Inflammatory macrophage (primary cell): ENCODE measurements at regions not wholly inside any gene's neighbourhood (a gene's known extent, or its start where the extent isn't known, plus 50 kb on each side); places are given as distances from the start of the nearest gene placed in this dataset.
A peak's percentile ranks its signal among the peaks of the same experiment; 100 is the strongest.
"Not testable (repeated sequence)": the region's sequence is repeated elsewhere in the genome, so short reads cannot be mapped to it uniquely, and the experiment has no call there.

Experiments used
- DNase-seq, 2 donors: peaks; one replicate each; pipeline ENCODE4 v3.0.0-alpha.2; 2020 to 2022

DNA sequence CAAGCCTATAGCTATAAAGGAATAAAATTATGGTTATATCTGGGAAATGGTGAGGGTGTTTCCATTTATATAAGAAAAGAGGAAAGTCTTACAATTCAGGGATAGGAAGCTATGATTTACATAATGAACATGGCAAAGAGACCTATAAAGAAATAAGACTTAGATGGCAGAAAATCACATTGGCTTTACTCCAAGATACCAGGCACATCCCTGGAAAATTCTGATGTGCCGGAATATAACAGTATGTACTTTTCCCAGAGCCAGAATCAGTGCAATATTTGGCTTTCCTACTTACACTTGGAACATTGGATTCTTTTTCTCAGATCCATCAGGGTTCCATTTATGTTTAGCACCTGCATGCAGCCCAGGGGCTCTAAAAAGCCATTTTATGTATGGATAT, 357.8 kb downstream of the CETN3 start:
- DNase-seq: no peak

DNA sequence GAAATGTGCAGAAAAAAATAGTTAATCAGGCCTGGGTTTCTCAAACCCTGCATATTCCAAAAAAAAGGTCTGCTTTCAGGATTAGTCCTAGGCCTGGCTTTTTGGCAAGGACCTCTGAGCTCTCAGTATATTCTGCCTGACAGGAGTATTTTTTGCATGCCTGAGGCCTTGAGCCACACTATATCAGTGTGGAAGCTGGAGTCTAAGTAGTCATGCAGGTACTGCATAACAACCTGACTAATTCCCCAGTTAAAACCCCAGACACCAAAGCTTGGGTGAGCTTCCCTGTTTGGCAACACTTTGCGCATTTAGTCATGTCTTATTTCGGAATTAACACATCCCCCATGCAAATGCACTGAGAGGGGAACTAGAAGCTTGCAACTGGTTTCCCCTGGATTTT, 359.5 kb downstream of the CETN3 start:
- no peak for DNase-seq

GRCh38 chr5:90047113-90047512, 362.4 kb downstream of the CETN3 start:
- no peak for DNase-seq

GRCh38 chr5:90040082-90040481, 369.5 kb downstream of the CETN3 start:
- not testable (repeated sequence) for DNase-seq

DNA sequence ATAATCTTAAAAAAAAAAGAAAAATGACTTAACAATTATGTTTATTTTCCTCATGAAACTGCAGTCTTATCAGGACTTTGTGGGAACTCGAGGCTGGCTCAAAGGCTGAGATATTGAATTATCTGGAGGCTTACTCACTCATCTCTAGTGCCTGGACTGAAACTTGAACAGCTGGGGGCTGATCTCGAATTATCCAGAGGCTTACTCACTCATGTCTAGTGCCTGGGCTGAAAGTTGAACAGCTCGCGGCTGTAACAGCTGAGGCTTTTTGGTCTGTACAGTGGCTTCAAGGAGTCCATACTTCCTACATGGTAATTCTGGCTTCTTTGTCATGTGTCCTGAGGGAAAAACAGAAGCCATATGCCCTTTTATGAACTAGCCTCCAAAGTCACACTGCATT, 371.9 kb downstream of the CETN3 start:
- DNase-seq: no peak

- DNase-seq: no peak
Observed at GRCh38 chr5:90022711-90023053, 386.9 kb downstream of the CETN3 start.

- DNase-seq: no peak
Observed at GRCh38 chr5:90022002-90022710, 387.4 kb downstream of the CETN3 start.

DNA sequence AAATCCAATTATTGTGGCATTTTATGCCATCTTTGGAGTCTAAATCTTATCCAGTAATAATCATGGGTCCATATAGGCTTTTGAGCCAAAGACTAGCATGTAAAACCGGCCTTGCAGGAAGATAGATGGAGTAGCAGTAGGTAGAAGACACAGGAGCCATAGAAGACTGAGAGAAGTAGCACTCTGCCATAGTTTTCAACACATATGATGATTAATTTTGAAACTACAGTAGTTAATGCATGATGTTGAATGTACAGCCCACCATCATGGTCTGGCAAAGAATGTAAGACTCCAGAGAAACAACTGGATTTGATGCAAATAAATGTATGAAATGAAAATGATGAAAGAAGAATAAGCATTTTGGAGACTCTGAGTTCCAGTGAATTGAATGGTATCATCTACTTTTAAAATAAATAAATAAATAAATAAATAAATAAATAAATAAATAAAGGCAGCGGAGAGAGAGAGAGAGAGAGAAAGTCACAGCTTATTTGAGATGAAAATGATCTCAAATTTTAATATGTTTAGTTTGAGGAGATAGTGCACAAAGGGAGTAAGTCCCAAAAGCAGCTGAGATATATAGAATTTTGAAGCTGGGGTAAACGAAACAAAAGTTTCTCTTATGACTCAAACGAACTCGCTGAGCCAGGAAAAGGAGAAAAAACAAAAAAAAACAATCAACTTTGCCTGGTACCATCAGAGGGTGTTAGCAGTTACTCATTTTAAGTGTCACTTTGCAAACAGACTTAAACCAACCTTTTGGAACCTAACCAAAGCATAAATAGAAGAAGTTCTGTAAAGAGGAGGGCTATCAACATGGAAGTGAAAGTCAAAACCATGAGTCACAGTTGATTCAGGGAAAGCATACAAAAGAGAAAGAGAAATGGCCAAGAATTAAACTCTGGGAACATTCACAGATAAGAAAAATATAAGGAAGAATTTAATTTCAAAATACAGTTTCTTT, 388.7 kb downstream of the CETN3 start:
- peak; percentile 62 to 84 for DNase-seq

DNA sequence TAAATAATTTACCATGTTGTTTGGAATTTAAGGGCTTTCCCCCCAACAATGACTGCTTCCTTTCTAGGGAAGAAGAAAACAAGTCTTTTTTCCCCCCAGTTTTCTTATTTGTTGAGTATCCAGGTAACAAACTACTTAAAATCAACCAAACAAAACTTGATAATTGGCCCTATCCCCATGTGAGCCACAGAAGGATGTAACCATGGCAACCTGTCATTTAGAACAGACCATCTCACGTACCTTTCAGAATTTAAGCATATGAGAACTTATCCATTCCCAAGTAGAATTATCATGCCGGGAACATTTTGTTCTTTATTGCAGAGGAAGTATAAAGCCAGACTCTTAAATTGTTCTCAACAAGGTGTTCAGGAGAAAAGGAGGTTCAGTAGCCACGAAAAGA, 392.3 kb downstream of the CETN3 start:
- no peak for DNase-seq

- DNase-seq: peak; percentile 21 to 47
Observed at GRCh38 chr5:90015584-90016018, 394.0 kb downstream of the CETN3 start.

DNA sequence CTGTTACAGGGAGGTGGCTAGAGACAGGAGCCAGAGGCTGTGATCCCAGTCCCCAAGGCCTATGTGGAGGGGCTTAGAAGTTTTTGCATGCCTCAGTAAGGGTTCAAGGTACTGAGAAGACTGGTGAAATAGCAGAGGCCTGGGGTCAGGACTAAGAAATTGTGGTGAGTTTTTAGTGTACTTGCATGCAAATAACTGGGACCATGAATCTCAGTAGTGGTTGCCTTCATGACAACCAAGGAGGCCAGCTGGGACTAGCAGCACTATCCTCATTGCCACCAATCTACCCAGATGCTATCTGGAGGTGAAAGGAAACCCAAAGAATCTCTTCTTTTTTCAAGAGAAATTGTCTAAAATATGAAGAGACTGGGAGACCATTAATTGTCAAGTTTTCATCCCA, 395.1 kb downstream of the CETN3 start:
- DNase-seq: no peak

GRCh38 chr5:90000351-90000750, 409.2 kb downstream of the CETN3 start:
- peak in 1 of 2 donors; percentile 6 for DNase-seq

DNA sequence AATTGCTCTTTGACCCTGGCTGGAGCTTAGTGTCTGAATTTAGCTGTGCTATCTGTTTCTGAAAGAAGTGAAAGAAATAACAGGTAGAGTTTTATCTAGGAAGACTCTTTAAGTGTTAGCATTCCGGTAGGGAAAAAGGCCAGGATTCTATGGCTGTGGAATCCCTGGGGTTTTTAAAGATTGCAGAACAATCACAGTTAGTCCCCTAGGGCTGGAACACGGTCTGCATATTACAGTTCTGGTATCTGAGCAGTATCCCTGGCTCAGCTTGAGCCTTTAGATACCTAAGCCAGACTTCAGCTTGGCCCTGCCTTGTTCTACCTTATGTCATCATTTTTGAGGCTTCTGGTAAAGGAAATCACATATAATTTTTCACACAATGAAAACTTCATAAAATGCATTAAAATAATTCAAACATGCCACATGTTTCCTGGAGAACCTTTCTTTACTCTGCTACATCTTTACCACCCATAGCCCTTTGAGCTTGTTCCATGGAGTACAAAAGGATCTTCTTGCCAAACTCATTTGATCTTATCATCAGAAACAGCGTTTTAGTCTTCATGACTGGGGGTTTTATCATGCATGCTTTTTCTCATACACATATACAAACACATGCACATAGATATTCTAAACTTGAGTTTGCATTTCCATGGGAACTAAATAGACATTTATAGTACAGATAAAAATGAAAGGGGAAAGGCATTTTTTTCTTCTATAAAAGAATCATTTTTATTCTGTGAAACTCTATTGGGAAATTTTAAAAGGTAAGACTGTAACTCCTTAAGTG, 410.8 kb downstream of the CETN3 start:
- no peak for DNase-seq

DNA sequence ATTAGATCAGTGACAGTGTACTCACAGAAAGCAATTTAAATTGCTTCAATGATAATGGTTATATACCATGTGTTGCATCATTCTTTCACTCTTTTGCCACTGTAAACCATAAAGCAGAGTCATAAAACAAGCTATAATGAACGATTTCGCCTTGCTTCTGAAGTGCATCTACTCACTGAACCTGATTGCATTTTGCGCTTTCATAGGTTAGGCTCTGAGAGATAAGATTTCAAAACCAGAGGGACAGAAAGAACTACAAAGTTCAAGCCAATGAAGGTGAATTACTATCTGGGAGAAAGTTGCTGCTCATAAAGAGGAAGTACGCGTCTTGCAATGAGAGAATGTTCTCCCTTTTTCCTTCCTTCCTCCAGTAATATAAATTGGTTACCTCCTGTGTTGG, 412.7 kb downstream of the CETN3 start:
- no peak for DNase-seq

DNA sequence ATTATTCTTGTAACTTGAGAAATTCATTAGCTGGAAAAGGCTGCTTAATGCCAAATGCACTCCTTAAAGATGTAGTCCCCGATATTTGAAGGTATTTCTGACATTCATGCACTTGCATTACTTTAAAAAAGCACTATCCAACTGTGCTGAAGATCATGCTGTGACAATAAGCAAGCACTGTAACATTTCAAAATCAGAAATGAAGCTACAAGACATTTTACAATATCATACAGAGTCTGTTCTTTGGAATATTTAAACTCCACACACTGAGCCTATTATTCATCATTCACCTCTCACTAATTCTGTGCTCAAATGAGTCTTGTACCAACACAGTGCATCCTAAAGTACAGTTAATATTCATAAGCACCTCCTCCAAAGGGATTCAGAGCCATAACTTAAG, 413.2 kb downstream of the CETN3 start:
- no peak for DNase-seq

- DNase-seq: no peak
Observed at GRCh38 chr5:89994266-89994665, 415.3 kb downstream of the CETN3 start.

DNA sequence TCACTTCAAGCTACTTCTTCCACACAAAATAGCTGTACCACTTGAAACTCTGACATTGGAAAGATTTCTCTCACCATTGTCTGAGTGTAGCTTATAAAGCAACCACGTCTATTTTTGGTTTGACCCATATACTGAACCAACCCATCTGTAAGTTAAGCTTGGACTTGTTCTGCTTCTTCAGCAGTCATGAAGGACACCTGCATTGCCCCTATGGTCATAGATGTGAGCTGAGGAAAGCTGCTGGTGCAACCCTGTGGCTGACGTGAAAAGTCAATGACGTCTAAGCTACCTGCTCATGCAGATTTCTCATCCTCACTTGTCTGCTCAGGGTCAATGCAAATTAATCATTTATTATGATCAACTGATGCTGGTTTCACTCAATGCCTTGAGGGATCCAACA, 417.4 kb downstream of the CETN3 start:
- DNase-seq: no peak

- no peak for DNase-seq
Observed at GRCh38 chr5:89991592-89991991, 418.0 kb downstream of the CETN3 start.

GRCh38 chr5:89989776-89990175, 419.8 kb downstream of the CETN3 start:
- no peak for DNase-seq

DNA sequence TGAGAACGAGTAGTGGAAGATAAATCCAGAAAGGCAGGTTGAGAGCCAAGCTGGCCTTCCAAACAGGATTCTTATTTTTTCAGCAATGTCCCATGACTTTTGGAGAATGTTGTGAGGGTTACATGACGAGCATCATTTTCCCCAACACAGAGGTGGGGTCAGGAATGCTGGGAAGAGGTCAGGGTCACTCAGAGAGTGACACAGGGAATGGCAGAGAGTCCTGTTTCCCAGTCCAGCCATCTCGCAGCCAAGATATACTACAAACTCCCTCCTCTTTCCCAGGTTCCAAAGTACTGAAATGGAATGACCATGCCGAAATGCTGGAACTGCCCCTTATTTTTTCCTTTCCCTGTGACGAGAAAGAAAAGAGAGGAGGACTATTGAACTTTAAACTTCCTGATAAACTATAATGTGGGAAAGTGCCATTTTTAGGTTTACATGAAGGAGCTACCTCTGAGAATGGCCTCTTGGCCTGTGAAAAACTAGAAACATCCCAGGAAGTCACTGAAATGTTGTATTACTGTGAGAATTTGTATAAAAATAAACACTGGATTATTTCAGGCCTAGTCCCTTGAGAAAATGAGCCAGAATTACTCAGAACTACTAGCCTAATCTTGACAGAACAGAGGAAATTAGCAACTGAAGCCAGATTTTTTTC, 420.4 kb downstream of the CETN3 start:
- DNase-seq: no peak

- no peak for DNase-seq
Observed at GRCh38 chr5:89988129-89988810, 421.3 kb downstream of the CETN3 start.

DNA sequence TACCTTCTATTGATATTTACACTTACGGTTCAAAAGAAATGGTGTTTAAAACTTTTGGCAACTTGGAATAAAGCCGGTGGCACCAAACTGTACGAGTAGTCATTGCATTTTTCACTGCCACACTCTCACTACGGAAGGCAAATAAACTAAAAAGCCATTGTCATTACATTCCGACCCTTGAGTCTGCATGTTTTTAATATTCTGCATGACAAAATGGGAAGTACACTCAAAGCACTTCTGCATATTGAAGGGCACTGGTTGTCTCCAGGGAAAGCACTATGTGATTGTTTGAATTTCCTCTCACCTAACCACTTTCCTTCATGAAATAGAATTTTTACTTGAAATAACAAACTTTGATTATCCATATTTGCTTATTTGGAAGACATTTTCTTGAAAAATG, 426.3 kb downstream of the CETN3 start:
- DNase-seq: peak in 1 of 2 donors; percentile 15
